ENCODE measurements at regions not wholly inside any gene's neighbourhood (a gene's known extent, or its start where the extent isn't known, plus 50 kb on each side); places are given as distances from the start of the nearest gene placed in this dataset.
"Not testable (repeated sequence)": the region's sequence is repeated elsewhere in the genome, so short reads cannot be mapped to it uniquely, and the experiment has no call there.

DNA sequence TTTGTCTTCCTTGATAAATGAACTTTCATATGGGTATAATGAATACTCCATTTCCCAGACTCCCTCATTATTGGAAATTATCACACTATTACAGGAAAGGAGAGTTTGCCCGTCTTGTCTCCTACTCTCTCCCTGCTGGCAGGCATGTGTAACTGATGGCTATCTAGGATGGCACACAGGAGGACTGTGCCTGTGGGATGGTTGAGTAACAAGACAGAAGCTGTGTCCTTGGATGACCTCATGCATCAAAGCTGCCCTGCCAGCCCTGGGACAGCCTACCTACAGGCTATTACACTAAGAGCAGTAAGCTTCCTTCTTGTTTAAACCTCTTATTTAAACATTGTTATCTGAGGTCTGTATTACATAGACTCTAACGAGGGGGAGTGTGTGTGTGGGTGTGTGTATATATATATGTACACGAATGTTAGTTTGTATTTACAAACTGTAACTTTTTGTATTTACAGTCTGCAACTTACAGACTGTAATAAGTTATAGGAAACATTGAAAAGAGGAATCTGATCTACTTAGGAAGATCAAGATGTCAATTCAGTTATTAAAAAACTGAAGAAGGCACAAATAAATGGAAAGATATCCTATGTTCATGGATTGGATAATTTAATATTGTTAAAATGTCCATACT lies 247.6 kb upstream of the ACO1 start:
- TF ChIP-seq, protein P1, sequence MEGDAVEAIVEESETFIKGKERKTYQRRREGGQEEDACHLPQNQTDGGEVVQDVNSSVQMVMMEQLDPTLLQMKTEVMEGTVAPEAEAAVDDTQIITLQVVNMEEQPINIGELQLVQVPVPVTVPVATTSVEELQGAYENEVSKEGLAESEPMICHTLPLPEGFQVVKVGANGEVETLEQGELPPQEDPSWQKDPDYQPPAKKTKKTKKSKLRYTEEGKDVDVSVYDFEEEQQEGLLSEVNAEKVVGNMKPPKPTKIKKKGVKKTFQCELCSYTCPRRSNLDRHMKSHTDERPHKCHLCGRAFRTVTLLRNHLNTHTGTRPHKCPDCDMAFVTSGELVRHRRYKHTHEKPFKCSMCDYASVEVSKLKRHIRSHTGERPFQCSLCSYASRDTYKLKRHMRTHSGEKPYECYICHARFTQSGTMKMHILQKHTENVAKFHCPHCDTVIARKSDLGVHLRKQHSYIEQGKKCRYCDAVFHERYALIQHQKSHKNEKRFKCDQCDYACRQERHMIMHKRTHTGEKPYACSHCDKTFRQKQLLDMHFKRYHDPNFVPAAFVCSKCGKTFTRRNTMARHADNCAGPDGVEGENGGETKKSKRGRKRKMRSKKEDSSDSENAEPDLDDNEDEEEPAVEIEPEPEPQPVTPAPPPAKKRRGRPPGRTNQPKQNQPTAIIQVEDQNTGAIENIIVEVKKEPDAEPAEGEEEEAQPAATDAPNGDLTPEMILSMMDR (IDR thresholded peaks at IDR 0.05; ENCODE audit: insufficient read depth, low read length) = no peak
- no peak for DNase-seq (ENCODE audit: low read depth)
- no peak overlapping the region for H3K4me3 ChIP-seq (ENCODE audit: low read depth, low read length)

GRCh38 chr9:32142074-32142473 lies 242.4 kb upstream of the ACO1 start:
- no peak overlapping the region for H3K4me3 ChIP-seq (ENCODE audit: low read depth, low read length)
- TF ChIP-seq, protein P1 (IDR thresholded peaks at IDR 0.05; ENCODE audit: insufficient read depth, low read length) = no peak
- no peak for DNase-seq (ENCODE audit: low read depth)

DNA sequence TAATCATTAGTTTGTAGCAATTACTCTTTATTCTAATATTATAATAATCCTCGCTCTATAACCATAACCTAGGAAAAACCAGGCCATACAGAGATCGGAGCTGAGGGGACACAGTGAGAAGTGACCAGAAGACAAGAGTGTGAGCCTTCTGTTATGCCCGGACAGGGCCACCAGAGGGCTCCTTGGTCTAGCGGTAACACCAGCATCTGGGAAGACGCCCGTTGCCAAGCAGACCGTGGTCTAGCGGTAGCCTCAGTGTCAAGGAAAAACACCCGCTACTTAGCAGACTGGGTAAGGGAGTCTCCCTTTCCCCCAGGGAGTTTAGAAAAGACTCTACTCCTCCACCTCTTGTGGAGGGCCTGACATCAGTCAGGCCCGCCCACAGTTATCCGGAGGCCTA lies 235.9 kb upstream of the ACO1 start:
- H3K4me3 ChIP-seq (ENCODE audit: low read depth, low read length); DNase-seq (ENCODE audit: low read depth): not testable (repeated sequence)

- no peak for DNase-seq (ENCODE audit: low read depth)
- no peak overlapping the region for H3K4me3 ChIP-seq (ENCODE audit: low read depth, low read length)
- TF ChIP-seq, protein P1 (IDR thresholded peaks at IDR 0.05; ENCODE audit: insufficient read depth, low read length) = no peak
These were observed 223.2 kb upstream of the ACO1 start for GRCh38 chr9:32161209-32161608.

- TF ChIP-seq, protein P1 (IDR thresholded peaks at IDR 0.05; ENCODE audit: insufficient read depth, low read length) = no peak
- DNase-seq (ENCODE audit: low read depth) = no peak
- H3K4me3 ChIP-seq (ENCODE audit: low read depth, low read length) = no peak overlapping the region
These were observed 222.7 kb upstream of the ACO1 start for GRCh38 chr9:32161720-32162119.

DNA sequence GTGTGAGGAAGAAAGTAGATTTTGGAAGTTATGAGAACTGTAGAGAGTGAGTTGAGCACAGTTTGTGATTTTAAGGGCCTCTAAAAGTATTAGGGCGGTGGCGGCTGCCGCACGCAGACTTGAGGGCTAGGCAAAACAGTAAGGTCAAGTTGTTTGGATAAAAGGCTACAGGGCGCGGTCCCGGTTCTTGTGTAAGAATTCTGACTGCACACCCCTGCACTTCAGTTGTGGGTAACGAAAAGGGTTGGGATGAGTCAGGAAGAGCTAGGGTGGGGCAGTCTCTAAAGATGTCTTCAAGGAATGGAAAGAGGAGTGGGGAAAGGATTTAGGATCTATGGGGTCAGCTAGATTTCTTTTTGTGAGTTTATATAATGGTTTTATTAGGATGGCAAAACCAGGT lies 218.1 kb upstream of the ACO1 start:
- not testable (repeated sequence) for DNase-seq (ENCODE audit: low read depth); H3K4me3 ChIP-seq (ENCODE audit: low read depth, low read length)

DNA sequence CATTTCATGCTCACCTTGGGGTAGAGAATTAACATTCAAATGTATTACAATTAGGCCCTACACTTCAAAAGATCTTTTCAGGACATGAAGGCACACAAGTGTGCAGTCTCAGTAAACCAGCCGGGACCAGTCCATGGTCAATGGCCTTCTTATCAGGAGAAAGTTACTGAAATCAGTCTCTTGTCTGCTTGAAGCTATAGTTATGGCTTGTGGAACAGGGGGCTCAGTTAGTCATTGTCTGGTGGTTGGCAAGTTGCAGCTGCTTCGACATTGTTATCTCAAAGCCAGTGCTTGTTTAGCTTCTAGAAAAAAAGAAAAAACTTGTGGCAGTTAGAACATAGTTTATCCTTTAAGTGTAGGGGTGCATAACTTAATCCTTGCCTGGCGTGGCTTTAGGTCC lies 213.1 kb upstream of the ACO1 start:
- no peak overlapping the region for H3K4me3 ChIP-seq (ENCODE audit: low read depth, low read length)
- DNase-seq (ENCODE audit: low read depth) = no peak
- TF ChIP-seq, protein P1 (IDR thresholded peaks at IDR 0.05; ENCODE audit: insufficient read depth, low read length) = no peak

DNA sequence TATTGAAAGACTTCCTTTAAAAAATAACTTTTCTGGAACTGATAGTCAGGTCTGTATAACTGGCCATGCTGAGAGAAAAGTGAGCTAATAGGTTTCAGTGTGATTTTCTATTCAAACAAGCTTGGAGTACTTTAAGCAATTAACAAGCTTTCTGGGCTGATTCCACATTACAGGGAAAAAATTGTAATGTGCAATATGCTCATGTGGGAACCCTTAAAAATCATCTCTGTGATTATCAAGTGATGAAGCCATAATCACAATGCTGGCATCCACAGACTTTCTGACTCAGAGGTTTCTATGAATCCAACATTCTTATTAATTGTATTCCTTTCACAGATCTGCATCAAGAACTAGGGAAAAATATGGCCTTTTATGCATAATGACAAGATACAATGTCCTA lies 212.2 kb upstream of the ACO1 start:
- no peak for DNase-seq (ENCODE audit: low read depth)
- TF ChIP-seq, protein P1 (IDR thresholded peaks at IDR 0.05; ENCODE audit: insufficient read depth, low read length) = no peak
- H3K4me3 ChIP-seq (ENCODE audit: low read depth, low read length) = no peak overlapping the region
